IMR-90 (cell line): ENCODE measurements at regions not wholly inside any gene's neighbourhood (a gene's known extent, or its start where the extent isn't known, plus 50 kb on each side); places are given as distances from the start of the nearest gene placed in this dataset.

Experiments used
- BHLHE40 ChIP-seq: fragments of 150-350 bp; IDR thresholded peaks from 2 replicates; pipeline ENCODE4 v1.6.1; 2016; ENCODE audit warnings: mild to moderate bottlenecking, low read depth, low read length
- CEBPB ChIP-seq: IDR thresholded peaks from 2 replicates; pipeline ENCODE4 v1.6.1; 2012; ENCODE audit warnings: low read depth, low read length, improper control_type of control experiment
- CTCF ChIP-seq: conservative IDR thresholded peaks from 2 replicates; pipeline ENCODE4 v1.5.1; 2012; ENCODE audit warnings: mild to moderate bottlenecking, low read depth, low read length, improper control_type of control experiment
- FOS ChIP-seq: fragments of 150-350 bp; IDR thresholded peaks from 2 replicates; pipeline ENCODE4 v1.6.1; 2016; ENCODE audit warnings: low read depth, low read length
- MAFK ChIP-seq: IDR thresholded peaks from 2 replicates; pipeline ENCODE4 v1.6.1; 2012; ENCODE audit warnings: low read depth, low read length, improper control_type of control experiment
- MAZ ChIP-seq: IDR thresholded peaks from 2 replicates; pipeline ENCODE4 v1.6.1; 2012; ENCODE audit warnings: low read depth, mild to moderate bottlenecking, low read length, improper control_type of control experiment, moderate library complexity, borderline replicate concordance
- POLR2A ChIP-seq: IDR thresholded peaks from 2 replicates; pipeline ENCODE4 v1.6.1; 2012; ENCODE audit warnings: mild to moderate bottlenecking, low read depth, low read length
- RAD21 ChIP-seq: IDR thresholded peaks from 2 replicates; pipeline ENCODE4 v1.6.1; 2012; ENCODE audit warnings: low read length, improper control_type of control experiment
- RCOR1 ChIP-seq: IDR thresholded peaks from 2 replicates; pipeline ENCODE4 v1.6.1; 2012; ENCODE audit warnings: mild to moderate bottlenecking, low read length, improper control_type of control experiment; ENCODE audit not compliant: insufficient replicate concordance
- RFX5 ChIP-seq: IDR thresholded peaks from 2 replicates; pipeline ENCODE4 v1.8.0; 2012; ENCODE audit warnings: low read depth, mild to moderate bottlenecking, low read length, moderate library complexity
- SMC3 ChIP-seq: fragments of 150-350 bp; IDR thresholded peaks from 2 replicates; pipeline ENCODE4 v1.6.1; 2016; ENCODE audit warnings: low read depth, mild to moderate bottlenecking, antibody characterized with exemption, low read length, moderate library complexity

- TF ChIP-seq CTCF (no peak), POLR2A (no peak), FOS (no peak), RAD21 (no peak), RFX5 (no peak), CEBPB (no peak), MAZ (no peak), MAFK (no peak), SMC3 (no peak), RCOR1 (no peak), BHLHE40 (no peak)
Measured at GRCh38 chrX:102042372-102043325, 82.8 kb upstream of the TCEAL2 start.
